NCI-H2227 (cell line): ENCODE measurements at regions not wholly inside any gene's neighbourhood (a gene's known extent, or its start where the extent isn't known, plus 50 kb on each side); places are given as distances from the start of the nearest gene placed in this dataset.
"Not testable (repeated sequence)": the region's sequence is repeated elsewhere in the genome, so short reads cannot be mapped to it uniquely, and the experiment has no call there.

Experiments
- DNase-seq: peaks from one replicate; lab custom pipeline; 2025; ENCODE audit not compliant: unreplicated experiment; lab: John Stamatoyannopoulos, UW

DNA sequence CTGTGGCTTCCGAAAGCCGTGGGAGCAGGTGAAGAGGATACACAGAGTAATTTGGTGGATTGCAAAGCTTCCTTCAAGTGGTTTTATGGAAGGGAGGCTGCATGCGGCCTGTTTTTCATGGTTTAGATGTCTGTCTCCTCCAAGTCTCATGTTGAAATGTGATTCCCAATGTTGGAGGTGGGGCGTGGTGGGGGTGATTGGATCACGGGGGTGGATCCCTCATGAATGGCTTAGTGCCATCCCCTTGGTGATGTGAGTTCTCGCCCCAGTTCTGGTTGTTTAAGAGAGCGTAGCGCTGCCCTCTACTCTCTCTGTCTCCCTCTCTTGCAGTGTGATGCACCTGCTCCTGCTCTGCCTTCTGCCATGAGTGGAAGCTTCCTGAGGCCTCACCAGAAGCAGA is 247.8 kb upstream of the B3GAT1 start:
- no peak for DNase-seq

DNA sequence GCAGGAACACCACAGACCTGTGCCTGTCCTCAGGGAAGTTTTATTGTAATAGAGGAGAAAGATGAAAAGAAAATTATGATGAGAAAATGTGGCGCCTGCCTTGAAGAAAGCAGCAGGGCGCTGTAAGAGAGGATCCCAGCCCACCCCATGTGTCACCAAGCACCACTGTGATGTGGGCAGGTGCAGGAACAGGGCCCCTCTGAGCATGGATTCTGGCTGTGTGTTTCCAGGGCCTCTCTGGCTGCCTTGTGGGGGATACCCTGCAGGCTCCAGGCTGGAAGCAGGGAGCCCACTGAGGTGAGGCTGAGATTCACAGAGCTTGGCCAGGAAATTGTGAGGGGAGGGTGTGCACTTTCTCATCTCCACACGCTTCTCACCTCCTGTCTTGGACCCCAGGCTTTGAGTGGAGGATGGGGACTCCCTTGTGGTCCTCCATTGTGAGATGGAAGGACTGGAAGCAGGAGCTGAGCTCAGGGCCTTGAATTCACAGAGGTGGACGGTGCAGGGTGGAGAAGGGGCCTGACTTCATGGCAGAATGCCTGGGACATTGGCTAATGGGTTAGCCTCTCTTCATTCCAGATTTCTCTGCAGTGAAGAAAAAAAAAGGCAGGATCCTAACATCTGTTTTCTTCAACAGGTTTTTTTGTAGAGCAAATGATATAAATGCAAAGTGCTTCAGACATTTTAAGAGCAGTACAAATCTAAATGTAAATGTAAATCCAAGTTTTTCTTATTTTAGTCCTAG is 246.6 kb upstream of the B3GAT1 start:
- no peak for DNase-seq

DNA sequence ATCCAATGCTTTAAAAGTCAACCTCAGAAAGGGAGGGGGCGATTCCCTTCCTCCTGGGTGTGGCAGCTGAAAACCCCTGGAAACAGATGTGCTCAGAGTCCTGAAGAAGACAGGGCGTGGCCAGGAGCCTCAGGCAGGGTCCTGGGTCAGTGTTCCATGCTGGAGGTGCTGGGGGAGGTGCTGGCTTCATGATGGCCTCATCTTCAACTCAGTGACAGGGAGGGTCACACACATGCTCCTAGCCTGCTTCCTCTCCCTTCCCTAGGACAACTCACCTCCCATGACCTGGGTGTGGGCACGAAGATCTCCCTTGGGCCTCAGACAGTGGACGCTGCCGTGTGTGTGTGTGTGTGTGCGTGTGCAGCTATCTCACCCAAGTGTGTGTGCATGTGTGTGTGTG is 245.6 kb upstream of the B3GAT1 start:
- no peak for DNase-seq

DNA sequence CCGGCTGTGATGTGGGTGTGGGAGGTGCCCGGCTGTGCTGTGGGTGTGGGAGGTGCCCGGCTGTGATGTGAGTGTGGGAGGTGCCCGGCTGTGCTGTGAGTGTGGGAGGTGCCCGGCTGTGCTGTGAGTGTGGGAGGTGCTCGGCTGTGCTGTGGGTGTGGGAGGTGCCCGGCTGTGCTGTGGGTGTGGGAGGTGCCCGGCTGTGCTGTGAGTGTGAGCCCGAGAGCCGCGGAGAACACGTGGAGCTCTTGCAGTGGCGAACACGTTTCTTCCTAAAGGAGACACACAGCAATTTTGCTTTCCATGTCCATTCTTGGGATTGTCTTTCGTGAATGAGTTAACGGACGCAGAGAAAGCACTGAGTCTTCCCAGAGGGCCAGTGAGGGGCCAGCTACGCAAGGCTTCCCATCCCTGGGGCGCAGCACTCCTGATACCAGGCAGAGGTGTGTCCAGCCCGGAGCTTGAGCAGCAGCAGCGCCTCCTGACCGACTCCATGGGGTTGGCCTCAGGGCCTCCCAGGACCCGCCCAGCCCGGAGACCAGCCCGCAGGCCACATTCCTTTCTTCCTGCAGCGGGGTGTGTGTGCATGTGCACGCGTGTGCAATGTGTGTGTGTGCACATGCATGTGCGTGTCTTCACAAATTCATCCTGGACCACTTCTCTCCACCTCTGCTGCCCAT is 245.0 kb upstream of the B3GAT1 start:
- DNase-seq = no peak

DNA sequence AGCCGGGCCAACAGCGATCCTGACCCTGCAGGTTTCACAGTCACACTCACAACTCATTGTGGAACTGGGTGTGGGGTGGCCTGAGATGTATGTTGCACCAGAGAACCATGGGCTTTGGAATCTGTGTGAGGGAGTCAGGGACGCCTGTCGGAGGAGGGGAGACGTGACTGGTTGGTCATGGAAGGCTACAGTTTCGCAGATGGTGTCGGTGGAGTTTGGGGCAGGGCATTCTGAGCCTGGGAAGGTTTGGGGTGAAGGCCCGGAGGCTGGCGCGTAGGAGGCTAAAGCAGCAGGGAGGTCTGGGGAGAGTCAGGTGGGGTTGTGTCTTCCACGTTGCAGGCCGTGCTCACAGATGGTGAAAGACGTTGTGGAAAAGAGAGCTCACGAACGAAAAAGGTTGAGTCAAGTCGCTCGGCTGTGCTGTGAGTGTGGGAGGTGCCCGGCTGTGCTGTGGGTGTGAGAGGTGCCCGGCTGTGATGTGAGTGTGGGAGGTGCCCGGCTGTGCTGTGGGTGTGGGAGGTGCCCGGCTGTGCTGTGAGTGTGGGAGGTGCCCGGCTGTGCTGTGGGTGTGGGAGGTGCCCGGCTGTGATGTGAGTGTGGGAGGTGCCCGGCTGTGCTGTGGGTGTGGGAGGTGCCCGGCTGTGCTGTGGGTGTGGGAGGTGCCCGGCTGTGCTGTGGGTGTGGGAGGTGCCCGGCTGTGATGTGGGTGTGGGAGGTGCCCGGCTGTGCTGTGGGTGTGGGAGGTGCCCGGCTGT is 244.2 kb upstream of the B3GAT1 start:
- not testable (repeated sequence) for DNase-seq

DNA sequence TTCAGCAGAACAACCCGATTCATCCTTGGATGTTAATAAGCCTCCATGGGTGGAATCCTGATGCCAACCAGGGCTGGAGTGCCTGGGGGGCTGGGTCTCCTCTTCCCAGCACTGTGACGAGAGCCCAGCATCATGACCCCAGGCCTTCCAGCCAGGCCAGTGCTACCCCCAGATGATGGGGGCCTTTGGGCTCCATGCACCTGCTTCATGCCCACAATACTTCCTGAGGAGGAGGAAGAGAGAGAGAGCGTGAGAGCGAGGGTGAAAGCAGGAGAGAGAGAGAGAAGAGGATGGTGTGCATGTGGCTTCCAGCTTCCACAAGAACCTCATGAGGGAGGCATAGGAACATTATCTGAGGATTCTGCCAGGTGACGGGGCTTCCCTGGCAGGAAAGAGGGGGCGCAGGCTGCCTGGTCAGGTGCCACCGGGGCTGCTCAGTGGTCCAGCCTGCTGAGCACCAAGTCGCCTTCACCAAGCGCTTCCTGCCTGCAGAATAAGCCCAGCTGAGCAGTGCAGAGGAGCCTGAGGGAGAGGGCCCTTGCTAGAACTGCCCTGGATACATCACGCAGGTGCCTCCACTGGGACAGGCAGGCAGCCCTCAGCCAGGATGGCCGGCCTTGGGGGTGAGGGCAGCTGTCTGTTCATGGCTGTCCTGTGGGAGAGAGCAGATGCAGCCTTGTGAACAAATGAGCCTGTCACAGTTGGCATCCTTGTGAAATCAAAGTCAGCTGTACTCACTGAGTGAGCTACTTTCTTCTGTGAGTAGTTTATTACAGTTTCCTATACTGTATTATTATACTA is 243.3 kb upstream of the B3GAT1 start:
- no peak for DNase-seq

DNA sequence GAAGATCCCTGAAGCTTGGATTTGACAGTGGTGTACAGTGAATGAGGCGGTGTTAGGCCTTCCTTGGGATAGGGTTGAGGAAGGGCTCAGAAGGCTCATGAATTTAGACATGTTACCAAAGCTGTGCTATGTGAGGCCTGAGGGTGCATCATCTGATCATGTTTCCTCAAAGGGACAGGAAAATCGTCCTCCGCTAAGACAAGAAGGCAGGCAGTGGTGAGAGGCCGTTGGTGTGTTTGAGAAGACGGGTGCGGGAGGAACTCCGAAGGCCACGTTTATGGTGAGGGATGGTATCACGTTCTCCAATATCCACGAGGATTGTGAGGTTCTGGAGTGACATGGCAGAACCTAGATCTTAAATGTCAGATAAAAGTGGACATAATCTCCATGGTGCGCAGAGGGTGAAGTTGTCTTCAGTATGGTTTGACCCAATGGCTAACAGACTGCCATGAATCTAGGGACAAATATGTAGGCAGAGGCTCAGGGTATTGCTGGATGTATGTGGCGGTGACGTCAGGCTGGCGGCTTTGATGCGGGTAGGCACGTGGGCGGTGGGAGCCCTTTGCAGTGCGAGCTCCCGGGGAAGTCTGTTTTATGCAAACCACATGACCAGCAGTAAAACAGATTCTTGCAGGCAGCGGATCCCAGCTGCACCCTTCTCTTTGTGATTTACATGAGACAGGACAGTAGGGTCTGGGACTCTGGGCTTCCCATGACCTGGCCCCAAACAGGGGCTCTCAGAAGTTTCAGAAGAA is 242.3 kb upstream of the B3GAT1 start:
- no peak for DNase-seq

DNA sequence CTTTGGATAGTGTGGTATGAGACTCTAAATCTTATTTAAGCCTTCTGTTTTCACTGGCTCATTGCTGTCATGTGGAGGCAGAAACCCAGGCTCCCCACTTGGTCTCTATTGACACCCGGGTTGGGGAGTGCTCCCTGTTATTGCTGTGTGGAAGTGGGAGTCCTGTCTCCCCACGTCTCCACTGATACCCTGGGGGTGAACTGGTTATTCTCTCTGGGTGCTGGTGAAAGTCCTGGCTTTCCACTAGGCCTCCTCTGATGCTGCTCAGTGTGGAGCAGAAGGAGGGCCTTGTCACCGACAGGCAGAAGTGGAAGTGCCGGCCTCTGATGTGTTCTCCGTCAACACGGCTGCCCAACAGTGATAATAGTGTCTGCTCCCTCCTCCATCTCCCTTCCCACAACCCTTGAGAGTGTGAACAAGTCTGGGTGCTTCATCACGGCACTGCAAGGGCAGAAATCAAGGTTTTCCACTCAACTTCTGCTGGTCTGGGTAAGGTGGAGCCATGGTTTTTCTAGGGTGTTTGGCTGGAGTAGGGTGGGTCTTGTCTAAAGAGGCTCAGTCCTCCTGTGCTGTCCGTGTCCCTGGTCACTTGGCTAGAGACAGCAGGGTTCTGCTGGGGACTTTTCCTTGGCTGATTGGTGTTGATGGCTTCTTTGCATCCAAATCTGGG is 240.7 kb upstream of the B3GAT1 start:
- DNase-seq = no peak

DNA sequence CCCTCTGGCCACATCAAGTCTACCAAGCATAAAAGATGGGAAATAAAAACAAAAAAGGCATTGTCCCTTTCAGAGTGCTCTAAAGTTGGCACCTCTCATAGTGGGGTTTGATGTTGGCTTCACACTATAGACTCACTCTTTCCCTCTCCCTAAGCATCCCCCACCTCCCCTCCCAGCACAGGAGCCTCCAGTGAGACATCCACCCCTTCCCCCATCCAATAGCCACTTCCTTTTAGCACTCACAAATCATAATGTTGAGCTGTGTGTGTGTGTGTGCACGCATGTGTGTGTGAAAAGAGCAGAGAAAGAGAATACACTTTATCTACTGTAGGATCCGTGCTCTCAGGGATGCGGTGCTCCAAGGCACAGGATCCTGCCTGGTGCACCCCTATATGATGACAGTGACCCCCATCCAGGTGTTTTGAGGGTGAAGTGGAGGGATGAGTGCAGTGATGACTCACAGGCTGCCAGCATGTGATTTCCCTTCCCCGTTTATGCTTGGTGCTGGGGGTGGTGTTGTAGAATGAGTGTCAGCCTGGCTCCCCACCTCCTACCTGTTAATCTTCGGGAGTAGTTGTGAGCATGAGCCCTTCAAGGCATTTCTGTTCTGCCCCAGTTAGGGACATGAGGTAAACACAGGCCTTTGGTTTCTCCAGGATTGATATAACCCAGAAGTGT is 235.2 kb upstream of the B3GAT1 start:
- no peak for DNase-seq

DNA sequence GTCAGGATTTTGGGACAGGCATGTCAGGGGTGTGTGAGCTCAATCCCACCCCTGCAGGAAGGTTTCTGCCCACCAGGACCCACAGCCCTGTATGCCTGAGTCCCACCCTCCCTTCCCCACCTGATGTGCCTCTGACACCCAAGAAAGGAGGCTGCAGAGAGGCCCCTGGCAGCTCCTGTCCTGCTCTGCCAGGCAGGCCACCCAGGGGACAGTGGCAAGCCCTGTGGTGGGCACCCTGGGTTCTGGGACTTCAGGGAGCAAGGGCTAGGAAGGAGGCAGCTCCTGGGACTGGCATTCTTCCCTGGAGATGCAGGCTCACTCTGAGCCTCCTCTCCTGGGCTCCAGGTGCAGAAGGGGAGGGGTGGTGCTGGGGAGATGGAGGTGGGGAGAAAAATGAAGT is 234.5 kb upstream of the B3GAT1 start:
- no peak for DNase-seq

DNA sequence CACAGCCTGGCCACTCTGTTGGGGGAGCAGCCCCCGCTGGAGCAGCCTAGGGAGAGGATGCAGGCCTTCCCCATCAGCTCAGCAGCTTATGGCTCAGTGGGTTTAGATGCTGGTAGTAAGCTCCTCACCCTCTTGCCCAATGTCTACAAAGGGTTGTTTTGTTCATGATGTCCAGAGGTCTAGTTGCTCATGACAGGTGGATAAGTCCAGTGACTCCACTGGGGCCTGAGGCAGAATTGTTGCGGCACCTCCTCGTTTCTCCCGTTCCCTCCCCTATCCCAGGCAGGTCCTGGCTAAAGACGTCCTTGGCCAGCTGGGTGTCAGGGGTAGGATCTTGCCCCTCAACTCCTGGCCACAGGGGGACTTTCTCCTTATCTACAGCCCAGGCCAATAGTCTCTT is 233.5 kb upstream of the B3GAT1 start:
- no peak for DNase-seq

DNA sequence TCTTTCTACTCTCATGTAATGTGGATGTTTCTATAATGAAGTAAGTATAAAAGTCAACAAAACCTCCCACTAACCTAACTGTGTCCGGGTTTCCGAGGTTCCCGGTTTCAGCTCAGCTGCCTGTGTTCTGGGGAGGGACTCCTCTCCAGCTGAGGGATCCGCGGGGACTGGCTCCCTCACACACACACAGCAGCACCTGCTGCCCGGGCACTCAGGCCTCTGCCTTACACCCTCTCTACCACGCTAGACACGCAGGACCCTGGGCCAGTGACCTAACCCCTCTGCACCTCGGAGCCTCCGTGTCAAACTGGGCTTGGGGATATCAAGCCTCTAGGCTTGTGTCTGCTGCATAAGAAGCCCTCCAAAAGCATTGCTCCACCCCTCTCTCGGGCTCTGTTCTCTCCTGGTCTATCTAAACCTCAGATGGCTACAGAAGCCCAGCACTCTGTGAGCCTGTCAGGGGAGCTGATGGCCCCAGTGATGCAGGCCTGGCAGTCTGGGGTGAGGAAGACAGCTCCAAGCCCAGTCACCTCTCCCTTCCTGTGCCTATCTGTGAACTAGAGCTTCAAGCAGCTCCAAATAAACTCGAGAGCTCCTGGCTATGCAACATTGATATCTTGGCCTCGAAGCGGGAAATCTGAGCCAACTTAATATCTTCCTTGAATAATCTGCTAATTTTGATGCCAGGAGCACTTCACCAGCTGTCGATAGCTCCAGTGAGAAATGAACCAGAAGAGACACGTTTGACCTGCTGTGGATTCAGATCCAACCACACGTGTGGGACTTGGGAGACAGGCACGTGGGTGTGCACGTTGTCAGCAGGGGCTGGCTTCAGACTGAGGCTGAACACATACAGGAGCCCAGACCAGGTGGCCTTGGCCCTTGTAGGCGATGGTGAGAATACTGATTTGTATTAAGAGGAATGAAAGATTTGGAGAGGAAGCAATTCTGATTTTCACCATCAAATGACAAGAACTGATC is 232.7 kb upstream of the B3GAT1 start:
- DNase-seq = no peak

DNA sequence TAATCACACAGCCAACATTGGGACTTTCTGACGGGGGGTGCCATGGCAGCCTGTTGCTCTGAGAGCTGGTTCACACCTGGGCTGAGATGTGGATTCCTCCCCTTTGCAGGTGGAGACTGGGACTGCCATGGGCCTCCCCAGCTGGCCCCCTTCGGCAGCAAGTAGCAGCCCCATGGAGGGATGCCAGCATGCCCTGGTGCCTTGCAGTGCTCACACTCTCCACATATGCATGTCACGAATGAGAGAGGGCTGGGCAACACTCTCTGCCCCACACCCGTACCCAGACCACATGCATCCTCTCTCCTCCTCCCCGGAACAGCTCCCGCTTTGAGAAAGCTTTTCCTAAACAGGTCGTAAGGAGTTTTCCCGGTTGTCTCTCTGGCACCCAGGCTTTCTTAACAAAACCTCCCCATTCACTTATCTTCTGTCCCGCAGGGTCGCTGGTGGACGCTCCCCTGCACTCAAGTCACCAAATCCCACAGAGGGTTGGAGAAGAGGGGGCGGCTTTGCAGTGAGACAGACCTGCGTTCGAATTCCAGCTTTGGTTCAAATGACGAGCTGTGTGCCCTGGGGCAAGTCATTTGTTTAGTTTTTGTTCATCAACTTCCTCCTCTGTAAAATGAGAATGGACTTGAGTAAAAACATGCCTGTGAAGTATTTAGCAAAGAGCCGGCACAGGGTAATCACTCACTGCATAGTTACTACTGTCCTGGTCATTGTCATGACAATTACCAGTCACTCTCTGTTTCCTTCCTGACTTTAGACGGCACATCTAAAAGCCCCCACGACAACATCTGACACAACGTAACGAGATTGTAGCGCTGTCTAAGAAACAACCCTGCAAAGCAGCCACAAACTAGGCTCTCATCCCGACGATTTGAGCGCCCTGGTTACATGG is 231.3 kb upstream of the B3GAT1 start:
- no peak for DNase-seq

DNA sequence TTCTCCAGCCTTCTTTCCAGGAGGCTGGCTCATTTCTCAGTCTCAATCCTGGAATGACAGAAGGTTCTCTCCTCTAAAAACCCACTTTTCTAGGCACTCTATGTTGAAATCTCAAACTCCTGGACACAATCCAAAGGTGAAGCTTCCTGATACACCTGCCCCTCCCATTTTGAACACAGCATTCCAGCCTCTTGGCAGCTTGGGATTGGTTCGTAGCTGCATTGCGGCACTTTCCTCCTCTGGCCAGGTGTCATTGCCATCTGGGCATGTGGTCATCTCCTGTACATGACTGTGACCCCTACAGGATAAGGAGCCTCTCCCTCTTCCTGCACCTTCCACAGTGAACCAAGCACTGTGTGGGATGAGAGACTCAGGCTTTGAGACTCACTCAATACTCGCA is 230.2 kb upstream of the B3GAT1 start:
- no peak for DNase-seq

DNA sequence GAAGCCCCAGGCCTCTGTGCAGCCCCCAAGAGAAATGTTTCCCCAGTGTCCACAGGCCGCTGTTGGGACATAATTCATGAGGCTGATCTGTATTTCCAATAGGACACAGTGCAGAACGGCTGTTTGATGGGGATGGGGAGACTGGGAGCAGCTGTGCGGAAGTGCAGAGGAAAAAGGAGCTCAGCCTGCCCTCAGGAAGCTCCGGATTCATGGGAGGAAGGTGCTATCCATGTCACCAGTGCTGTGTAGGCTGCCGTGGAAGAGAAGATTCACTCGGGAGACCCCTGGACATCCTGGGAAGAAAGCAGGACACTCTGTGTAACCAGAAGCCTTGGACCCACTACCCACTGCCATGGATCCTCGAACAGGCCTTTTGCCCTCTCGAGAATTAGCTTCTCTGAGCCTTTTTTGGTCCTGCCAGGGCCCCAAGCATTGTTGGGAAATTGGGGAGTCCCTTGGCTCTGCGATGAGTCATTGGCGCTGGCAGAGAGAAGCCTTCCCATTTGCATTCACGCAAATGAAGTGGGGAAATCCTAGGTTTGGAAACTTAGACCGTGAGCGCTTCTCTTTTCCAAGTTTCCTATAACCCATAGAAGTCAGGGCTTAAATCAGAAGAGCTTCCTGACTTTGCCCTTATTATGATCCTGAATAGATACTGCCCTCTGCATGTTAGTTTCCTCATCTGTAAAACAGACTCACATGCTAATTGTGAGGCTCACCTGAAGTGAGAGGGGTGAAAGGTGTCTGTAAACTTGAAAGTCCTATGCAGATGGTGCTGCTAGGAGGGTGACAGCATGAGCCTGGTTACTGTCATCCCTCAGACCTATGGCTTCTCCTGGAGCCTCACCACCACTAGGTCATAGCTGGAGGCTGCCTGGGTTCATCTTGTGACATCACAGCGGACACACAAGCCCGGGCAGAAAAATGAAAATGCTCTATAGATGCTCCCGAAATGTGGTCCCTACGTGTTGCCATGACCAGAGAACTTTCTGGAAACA is 229.2 kb upstream of the B3GAT1 start:
- DNase-seq = no peak

DNA sequence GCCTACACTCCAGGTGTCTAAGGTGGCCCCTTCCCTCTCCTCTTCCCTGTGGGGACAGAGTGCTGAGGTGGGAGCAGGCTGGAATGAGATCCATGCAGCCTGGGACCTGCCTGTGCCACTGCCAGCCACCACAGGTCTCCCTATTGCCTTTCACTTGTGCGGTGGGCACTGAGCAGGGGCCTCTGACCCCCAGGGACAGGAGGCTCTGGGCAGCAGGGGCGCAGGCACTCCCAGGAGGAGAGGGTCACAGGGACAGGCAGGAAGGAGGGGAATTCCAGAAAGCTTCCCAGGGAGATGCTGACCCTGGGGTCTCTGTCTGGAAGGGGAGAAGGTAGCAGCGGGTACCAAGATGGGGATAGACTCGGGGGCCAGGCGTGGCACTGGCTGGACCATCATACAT is 228.5 kb upstream of the B3GAT1 start:
- no peak for DNase-seq
